DMS114 treated with DMSO at 0.1 percent for 48 hours (cell line): ENCODE measurements at regions not wholly inside any gene's neighbourhood (a gene's known extent, or its start where the extent isn't known, plus 50 kb on each side); places are given as distances from the start of the nearest gene placed in this dataset.

Experiments used
- DNase-seq: peaks from one replicate; lab custom pipeline; 2025; ENCODE audit not compliant: unreplicated experiment; lab: John Stamatoyannopoulos, UW

- DNase-seq = no peak
These were observed 581.6 kb downstream of the ETV1 start for GRCh38 chr7:13407911-13408310.

DNA sequence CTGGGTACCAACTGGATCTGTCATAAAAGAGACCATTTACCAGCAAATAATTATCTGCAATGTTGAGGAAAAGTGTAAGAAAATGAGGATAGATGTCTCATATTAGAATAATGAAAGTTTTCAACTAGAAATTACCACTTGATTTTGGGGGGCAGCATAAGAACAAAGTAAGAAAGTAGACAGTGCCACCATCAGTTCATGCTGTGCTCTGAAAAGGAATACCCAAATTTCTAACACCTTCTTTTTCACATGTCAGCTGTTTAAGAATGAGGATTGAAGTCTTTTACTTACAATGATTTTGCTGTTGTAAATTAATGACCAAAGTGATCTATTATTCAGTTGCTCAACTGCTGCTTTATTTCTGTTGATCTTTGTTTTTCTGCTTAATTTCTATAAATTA is 578.3 kb downstream of the ETV1 start:
- no peak for DNase-seq

DNA sequence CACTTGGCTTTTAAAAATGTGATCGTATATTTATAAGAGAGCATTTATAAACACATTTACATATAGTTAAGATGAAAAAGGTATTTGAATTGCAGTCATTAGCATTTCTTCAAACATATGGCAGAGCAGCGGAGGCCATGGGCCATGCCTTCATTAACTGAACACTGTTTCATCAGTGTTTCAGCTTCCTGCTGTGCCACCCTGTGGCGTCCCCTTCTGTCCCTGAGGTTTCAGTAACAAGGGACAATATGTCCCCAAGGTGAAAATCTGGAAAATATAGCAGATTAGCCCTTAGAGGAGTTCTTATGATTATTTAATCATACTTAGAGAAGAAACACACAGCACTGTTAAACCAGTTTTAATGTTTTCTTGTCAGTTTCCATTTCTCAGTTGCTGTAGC is 577.8 kb downstream of the ETV1 start:
- DNase-seq = no peak

- no peak for DNase-seq
These were observed 575.3 kb downstream of the ETV1 start for GRCh38 chr7:13414181-13414580.

- DNase-seq = no peak
These were observed 574.8 kb downstream of the ETV1 start for GRCh38 chr7:13414661-13415107.

DNA sequence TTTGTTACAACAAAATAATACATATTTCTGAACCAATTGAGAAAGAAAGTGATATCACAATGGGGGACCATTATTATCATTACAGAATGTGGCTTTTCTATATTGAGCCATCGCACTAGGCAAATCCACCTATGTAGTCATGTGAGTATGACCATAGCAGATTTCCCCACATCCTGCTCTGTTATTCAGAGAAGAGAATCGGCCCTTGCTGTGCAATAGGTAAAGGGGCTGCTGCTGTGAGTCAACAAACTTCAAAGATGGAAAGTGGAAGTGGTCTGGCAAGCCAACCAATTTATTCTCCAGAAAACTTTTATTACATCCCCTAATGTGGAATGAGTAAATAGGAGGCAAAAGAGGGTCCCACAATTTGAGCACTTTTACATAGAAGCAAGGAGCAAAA is 573.4 kb downstream of the ETV1 start:
- no peak for DNase-seq

- DNase-seq = no peak
These were observed 572.9 kb downstream of the ETV1 start for GRCh38 chr7:13416544-13416943.

DNA sequence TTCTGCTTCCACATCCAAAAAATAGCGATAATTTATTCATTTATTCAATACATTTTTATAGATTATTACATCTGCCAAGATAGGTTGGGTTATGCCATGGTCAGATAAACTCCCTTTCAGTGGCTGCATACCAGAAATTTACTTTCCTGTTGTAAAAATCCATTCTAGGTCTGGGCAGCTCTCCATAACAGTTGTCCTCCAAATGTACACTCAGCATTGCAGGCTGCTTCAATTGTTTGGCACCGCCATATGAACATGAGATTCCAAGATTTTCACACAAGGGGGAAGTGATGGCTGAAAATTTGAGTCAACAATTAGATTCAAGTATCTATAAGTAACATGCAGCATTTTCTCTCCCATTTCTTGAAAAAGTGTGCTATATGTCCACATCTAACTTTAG is 568.7 kb downstream of the ETV1 start:
- no peak for DNase-seq

DNA sequence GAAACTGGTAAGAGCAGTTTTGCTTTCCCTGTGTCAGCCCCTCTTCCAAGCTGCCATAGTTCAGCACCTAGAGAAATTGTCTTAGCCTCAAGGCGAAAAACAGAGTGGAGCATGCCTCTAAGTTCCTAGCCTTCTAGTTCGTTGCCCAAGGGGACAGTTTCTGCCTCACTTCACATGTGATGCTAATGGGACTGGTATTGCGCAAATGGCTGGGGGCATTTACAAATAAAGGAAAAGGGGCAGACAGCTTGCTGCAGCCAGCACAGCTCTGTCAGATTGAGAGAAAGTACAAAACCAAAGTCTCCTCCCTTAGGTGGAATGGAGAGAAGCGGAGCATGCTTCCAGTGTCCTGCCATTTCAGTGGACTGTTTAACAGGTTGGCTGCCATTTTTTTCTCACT is 567.7 kb downstream of the ETV1 start:
- no peak for DNase-seq

- DNase-seq = no peak
These were observed 555.5 kb downstream of the ETV1 start for GRCh38 chr7:13433946-13434345.

DNA sequence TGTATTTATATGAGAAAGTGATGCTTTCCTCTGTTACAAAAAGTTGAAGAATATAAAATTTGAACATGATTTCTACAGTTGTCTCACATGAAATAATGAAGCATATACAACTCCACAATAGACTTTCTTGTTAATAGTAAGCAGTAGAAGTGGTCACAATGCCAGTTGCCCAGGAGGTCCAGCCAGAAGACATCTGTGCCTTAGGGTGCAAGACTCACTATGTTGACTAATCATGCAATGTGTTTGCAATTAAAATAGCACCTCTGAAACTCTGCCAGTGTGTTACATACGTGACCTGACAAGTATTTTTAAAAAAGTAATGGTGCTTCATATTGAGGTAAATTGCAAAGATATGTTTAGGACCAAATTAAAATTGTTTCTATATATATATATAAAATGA is 547.2 kb downstream of the ETV1 start:
- DNase-seq = no peak

DNA sequence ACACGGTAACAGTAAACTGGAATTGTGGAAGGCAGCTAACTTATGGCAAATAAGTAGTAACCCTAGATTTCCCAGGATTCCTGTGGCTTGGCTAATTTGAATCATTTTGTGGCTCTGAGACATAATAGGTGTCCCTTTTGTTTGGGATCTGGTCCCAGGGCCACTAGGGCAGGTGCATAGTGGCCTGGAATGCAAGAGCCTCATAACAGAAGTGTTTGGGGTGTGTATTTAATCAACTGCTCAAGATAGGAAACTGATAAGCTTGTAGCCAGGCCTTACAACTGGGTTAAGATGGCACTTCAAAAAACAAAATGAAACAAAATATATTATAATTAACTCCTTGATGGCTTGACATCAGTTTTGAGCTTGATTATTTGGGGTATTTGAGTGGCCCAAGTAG is 541.8 kb downstream of the ETV1 start:
- no peak for DNase-seq

- no peak for DNase-seq
These were observed 541.2 kb downstream of the ETV1 start for GRCh38 chr7:13448243-13448642.

- DNase-seq = no peak
These were observed 540.0 kb downstream of the ETV1 start for GRCh38 chr7:13449460-13449859.

DNA sequence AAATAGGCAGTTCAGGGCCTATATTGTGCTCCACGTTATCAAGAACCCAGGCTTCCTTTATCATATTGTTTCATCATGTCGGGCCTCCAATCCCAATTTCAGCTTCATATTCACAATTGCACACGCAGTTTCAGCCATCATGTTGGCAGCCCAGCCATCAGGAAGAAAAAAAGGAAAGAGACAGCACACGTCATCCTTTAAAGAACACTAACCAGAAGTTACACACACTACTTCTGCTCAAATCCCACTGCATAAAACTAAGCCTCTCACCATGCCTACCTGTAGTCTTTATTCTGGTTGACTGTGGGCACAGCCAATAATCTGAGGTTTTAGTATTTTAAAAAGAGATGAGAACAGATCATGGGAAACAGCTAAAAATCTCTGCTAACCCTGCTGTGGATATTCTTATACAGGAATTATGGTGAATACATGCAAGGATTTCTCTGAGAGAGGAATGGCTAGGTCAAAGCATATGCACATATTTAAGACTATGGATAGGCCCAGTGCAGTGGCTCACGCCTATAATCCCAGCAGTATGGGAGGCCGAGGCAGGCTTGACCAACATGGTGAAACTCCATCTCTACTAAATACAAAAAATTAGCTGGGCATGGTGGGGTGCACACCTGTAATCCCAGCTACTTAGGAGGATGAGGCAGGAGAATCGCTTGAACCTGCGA is 534.4 kb downstream of the ETV1 start:
- DNase-seq = no peak

- DNase-seq = no peak
These were observed 531.7 kb downstream of the ETV1 start for GRCh38 chr7:13457790-13458189.

GRCh38 chr7:13466874-13467547 is 522.5 kb downstream of the ETV1 start:
- no peak for DNase-seq

GRCh38 chr7:13476881-13477444 is 512.5 kb downstream of the ETV1 start:
- no peak for DNase-seq

DNA sequence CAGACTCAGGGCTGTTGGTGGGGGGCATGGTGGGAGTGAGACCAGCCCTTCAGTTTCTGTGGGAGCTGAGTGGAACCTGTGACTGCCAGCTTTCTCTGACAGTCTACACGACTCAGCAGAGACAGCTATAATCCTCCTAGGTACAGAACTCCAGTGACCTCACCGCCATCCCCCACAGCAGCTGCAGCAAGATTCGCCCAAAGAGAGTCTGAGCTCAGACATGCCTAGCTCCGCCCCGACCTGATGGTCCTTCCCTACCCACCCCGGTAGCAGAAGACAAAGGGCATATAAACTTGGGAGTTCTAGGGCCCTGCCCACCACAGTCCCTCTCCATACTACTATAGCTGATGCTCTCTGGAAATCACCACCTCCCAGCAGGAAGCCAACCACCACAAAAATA is 500.1 kb downstream of the ETV1 start:
- DNase-seq = no peak

- no peak for DNase-seq
These were observed 492.5 kb downstream of the ETV1 start for GRCh38 chr7:13496976-13497375.

DNA sequence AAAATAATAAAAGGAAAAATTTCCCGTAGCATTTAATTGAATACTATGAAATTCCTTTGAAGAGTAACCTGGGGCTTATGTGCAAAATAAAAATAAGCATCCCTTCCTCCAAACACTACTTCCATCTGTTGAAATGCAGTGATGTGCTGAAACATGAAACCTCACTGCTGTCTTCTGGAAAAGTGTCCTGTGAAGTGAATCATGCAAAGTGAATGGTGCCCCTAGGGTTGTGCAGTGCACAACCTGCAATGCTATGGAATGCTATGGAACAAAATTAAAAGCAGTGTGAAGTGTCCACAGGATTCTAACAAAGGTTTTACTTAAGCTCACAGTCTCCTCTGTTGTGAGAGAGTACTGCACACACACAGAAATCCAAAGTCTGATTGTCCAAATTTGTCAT is 480.9 kb downstream of the ETV1 start:
- DNase-seq = no peak

GRCh38 chr7:13518738-13519137 is 470.7 kb downstream of the ETV1 start:
- no peak for DNase-seq

- DNase-seq = no peak
These were observed 465.4 kb downstream of the ETV1 start for GRCh38 chr7:13524076-13524475.
